ENCODE measurements at regions not wholly inside any gene's neighbourhood (a gene's known extent, or its start where the extent isn't known, plus 50 kb on each side); places are given as distances from the start of the nearest gene placed in this dataset.

DNA sequence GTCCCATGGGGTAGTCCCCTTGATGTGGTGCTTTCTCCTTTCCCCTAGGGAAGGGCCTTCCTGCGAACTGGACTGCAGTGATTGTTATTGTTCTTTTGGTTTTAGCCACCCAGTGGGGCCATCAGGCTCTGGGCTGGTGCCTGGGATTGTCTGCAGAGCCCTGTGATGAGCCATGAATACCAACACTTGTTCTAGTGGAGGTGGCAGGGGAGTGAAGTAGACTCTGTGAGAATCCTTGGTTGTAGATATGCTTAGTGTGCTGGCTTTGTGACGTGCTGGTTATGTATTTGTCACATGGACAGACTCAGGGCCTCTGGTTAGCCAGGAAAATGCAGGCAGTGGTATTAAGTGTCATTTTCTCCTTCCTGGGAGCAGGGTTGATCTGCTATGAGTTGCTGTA lies 51.8 kb upstream of the NDUFB4 start:
- ChIA-PET POLR2A (no interaction called here), CTCF (no interaction called here)

DNA sequence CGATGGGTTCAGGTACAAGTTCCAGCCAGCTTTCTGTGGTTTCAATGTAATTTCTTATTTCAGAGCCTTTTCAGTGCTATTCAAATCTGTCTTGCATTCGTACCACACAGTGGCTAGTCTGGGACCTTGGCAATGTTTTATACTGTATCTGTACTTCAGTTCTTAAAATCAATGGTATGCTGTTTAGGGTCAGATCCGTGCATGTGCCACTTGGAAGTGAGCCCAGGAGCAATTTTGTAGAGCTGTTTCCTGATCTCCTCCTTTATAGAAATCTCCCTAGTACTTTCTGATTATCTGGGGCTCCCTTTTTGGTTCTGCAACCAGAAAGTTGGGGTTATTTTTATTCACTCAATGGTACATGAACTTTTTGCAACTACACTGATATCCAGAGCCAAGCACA lies 59.5 kb upstream of the NDUFB4 start:
- CTCF ChIA-PET, result no interaction called here
- POLR2A ChIA-PET, result no interaction called here

- POLR2A ChIA-PET, result no interaction called here
- CTCF ChIA-PET, result no interaction called here
These were observed 63.2 kb upstream of the NDUFB4 start for GRCh38 chr3:120532969-120533368.

DNA sequence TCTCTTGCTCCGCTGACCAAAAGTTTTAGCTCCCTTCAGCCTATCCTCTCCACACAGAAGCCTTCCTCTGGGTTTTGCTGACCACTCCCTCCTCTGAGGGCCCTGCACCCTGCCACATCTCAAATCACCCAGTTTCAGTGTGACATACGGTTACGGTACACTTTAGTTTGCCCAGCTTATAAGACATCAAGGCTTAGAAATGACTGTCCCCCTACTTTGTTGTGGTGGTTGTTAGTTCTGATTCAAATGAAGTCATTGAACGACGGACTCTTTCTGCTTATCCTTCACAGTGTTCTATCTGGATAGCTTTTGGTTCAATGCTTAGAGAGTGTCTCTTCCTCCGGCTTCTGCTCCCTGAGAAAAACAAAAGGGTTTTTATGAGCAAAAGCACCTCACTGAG lies 68.0 kb upstream of the NDUFB4 start:
- CTCF ChIA-PET, result no interaction called here
- POLR2A ChIA-PET, result interaction anchor here (0.9 kb wide), 1 partner anchor 67 kb away, joined by 3 read pairs; no protein-coding TSS in a partner anchor

GRCh38 chr3:120526011-120526870 lies 69.9 kb upstream of the NDUFB4 start:
- ChIA-PET POLR2A (no interaction called here), CTCF (no interaction called here)

DNA sequence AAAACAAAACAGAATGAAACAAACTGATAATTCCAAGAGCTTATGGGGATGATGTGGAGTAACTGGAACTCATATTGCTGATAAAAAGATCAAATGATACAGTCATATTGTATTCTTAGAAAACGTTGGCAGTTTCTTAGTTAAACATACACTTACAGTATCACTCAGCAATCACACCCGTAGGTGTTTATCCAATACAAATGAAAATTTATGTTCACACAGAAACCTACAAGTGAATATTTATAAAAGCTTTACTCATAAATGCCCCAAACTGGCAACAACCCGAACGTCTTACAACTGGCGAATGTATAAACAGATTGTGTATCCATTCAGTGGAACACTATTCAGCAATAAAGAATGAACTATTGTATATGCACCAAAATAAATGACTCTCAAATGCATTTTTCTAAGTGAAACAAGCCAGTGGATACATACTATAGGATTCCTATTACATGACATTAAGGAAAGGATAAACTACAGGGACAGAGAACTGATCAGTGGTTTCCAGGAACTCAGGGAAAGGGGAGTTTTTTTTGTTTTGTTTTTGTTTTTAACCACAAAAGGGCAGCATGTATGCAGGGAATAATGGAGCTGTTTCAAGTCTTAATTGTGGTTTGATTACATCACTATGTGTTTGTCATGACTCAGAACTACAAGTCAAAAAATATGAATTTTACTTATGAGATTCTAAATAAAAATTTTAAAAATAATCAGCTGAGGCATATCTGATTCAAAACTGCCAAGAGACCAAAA lies 71.8 kb upstream of the NDUFB4 start:
- ChIA-PET POLR2A (no interaction called here), CTCF (interaction anchor here (1.2 kb wide), 1 partner anchor 34 kb away, joined by 5 read pairs; no protein-coding TSS in a partner anchor)

DNA sequence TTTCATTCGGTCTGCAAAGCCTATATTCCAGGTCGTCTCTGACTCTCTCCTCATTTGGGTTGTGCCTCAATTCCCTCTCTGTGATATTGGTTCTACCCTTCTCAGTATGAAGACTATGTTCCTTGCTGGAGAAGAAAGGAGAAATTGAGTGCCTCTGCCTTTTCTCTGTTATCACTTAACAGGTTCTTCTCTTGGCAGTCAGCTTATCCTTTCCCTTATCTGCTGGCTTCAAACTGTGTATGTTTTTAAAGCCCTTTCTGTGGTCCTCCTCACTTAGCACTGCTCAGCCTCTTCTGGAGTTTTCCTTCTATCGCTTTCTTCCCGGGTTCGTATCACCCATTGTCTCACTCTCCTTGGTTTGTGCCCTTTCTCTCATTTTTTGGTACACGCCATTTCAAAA lies 65.3 kb upstream of the FSTL1 start:
- ChIA-PET POLR2A (no interaction called here), CTCF (no interaction called here)

GRCh38 chr3:120512655-120513054 lies 61.9 kb upstream of the FSTL1 start:
- CTCF ChIA-PET, result no interaction called here
- POLR2A ChIA-PET, result no interaction called here

DNA sequence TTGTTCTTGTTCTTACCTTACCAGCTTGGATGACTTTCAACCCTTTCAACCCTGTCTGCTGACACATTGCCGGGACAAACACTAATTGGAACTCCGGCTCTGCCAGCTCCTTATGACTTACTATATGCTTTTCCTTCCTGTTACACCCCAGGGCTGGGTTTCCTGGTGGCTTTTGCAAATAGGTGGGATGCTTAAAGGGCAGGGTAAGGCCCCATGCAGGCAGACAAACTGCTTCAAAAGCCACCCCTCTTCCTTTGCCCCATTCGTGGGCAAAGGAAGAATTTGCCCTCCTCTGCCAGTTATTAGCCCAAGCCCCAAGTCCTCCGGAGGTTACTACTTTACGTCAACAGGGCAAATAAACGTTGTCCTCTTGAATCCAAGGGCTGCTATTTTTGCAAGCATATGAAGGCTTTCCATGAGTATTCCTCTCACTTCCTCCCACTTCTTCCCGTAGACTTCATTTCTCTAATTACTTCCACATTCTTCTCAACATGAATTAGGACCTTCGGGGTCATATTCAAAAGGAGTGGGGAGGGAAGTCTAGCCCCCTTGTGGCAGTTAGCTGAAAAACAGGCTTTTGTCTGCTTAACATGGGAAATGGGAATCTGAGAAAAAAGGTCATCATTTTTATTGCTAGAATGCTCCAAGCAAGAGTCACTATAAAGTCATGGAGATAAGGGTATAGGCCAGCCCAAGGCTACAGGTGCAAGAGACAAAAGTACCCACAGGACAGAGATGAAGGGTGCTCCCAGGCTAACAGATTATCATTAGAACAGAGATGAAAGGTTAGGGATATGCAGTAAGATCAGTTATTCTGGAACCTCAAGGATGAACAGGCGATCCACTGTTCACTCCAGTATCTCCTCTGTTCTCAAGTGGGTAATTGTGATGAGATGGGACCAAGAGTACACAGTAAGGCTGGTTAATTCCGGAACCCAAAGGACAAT lies 56.3 kb upstream of the FSTL1 start:
- POLR2A ChIA-PET, result no interaction called here
- CTCF ChIA-PET, result no interaction called here

DNA sequence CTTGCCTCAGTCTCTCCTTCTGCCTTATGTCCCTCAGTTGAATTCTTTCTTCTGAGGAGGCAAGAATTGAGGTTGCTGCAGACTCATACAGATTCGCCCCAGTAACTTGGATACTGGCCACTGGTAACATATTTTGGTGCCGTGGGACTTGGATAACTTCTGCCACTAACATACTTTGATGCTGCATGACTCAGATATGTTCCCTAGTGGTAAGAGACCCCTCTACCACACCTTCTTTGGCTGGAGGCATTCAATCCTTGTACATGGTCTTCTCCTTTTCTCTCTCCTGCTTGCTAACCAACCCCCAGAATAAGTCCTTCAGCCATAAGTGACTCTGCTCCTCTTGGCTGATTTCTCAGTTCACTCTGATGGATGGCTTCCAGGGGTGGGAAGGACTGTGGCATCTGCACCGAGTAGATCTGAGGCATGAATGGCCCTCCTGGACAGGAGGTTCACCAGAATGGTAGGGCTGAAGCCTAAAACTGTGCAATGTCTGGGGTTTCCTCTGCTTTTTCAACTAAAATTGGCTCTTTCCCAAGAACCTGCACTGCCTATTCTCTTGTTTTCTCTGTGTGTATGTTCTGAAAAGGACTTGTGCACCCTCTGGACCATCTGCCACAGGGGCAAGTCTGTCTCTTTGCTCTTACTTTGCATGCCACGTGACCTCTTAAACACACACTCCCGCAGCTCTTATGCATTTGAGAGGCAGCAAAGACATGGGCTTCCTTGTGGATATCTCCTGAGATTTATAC lies 55.5 kb upstream of the FSTL1 start:
- CTCF ChIA-PET, result no interaction called here
- POLR2A ChIA-PET, result no interaction called here

DNA sequence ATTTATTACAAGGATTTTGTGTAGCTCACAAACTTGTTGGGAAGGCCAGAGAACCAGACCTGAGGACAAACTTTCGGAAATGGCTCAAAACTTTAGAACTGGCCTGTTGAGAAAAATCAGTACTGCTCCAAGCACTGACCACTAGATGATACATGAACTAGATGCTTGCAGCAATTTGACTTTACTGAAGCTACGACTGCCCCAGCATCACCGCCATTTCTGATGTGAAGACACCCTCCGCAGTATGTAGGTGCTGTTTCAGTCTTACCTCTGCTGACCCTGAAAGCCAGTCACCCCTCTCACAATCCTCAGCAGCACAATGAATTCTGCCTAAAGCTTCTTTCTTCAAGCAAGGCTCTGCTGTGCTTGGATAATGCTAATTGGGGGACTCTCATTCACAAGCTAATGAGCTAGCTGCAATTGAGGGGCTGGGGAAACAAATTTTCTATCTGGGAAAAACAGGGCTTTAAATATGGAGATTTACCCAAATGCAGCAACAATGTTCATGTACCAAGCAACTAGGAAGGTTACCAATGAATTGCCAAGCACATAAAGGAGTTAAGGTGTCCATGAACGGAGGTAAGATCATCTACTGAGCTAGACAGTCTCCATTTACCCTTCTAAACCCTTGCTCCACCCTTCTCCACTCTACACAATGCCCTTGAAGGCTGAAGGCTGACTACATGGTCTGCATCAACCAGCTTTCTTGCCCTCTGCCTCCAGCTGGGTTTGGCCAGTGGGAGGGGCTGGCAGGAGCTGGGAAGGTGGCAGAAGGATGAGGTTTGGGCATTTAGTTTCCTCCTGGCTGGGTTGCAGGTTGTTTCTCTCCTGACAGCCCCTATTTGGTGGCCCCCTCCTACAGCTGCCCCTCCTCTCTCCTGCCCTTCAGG lies 53.2 kb upstream of the FSTL1 start:
- ChIA-PET POLR2A (no interaction called here), CTCF (no interaction called here)

- ChIA-PET CTCF (no interaction called here), POLR2A (no interaction called here)
These were observed 51.3 kb upstream of the FSTL1 start for GRCh38 chr3:120502116-120502515.
